Mesendoderm (in vitro differentiated cells): ENCODE measurements at regions not wholly inside any gene's neighbourhood (a gene's known extent, or its start where the extent isn't known, plus 50 kb on each side); places are given as distances from the start of the nearest gene placed in this dataset.

Experiments
- DNase-seq: peaks from one replicate; pipeline ENCODE4 v3.0.0; 2013
- H2AK5ac ChIP-seq: 2 replicates; pipeline ENCODE4 v1.6.1; 2013; ENCODE audit warnings: low read length, inconsistent platforms
- H2BK120ac ChIP-seq: 2 replicates; pipeline ENCODE4 v1.6.1; 2013; ENCODE audit warnings: low read depth, mild to moderate bottlenecking, low read length, moderate library complexity, mixed read lengths
- H2BK15ac ChIP-seq: replicated peaks from 2 replicates; pipeline ENCODE4 v1.6.1; 2013; ENCODE audit warnings: low read depth, mild to moderate bottlenecking, moderate library complexity
- H2BK5ac ChIP-seq: 2 replicates; pipeline ENCODE4 v1.6.1; 2013; ENCODE audit warnings: low read length, inconsistent platforms
- H3K18ac ChIP-seq: 2 replicates; pipeline ENCODE4 v1.6.1; 2013; ENCODE audit warnings: mild to moderate bottlenecking, low read length, mixed read lengths
- H3K23ac ChIP-seq: one replicate; pipeline ENCODE4 v1.6.1; 2013; ENCODE audit warnings: low read length
- H3K27ac ChIP-seq: 2 replicates; pipeline ENCODE4 v1.5.1; 2013; ENCODE audit warnings: low read depth, mild to moderate bottlenecking, inconsistent platforms, low read length, moderate library complexity
- H3K27me3 ChIP-seq: 2 replicates; pipeline ENCODE4 v1.6.1; 2013; ENCODE audit warnings: low read length, control low read depth, mild to moderate bottlenecking, inconsistent platforms; ENCODE audit not compliant: insufficient read depth, poor library complexity
- H3K36me3 ChIP-seq: 2 replicates; pipeline ENCODE4 v1.6.1; 2013; ENCODE audit warnings: low read length, inconsistent platforms; ENCODE audit not compliant: control insufficient read depth, insufficient read depth
- H3K4ac ChIP-seq: one replicate; pipeline ENCODE4 v1.6.1; 2013; ENCODE audit warnings: low read depth, mild to moderate bottlenecking, low read length, moderate library complexity
- H3K4me1 ChIP-seq: 2 replicates; pipeline ENCODE4 v1.6.1; 2013; ENCODE audit warnings: low read depth, low read length, inconsistent platforms; ENCODE audit not compliant: control insufficient read depth
- H3K4me2 ChIP-seq: 2 replicates; pipeline ENCODE4 v1.6.1; 2013; ENCODE audit warnings: low read length
- H3K4me3 ChIP-seq: 2 replicates; pipeline ENCODE4 v1.5.1; 2013; ENCODE audit warnings: mild to moderate bottlenecking, low read length
- H3K56ac ChIP-seq: one replicate; pipeline ENCODE4 v1.6.1; 2013; ENCODE audit warnings: low read length
- H3K79me1 ChIP-seq: 2 replicates; pipeline ENCODE4 v1.6.1; 2013; ENCODE audit warnings: low read length, inconsistent platforms
- H3K79me2 ChIP-seq: 2 replicates; pipeline ENCODE4 v1.6.1; 2013; ENCODE audit warnings: mild to moderate bottlenecking, low read length; ENCODE audit not compliant: control insufficient read depth, insufficient read depth
- H3K9ac ChIP-seq: 2 replicates; pipeline ENCODE4 v1.6.1; 2013; ENCODE audit warnings: low read length, inconsistent platforms
- H4K5ac ChIP-seq: one replicate; pipeline ENCODE4 v1.6.1; 2013; ENCODE audit warnings: low read length
- H4K8ac ChIP-seq: one replicate; pipeline ENCODE4 v1.6.1; 2013; ENCODE audit warnings: low read depth, mild to moderate bottlenecking, control low read depth, low read length, moderate library complexity
- WGBS: extraction: QIAGEN DNeasy Blood & Tissue Kit; methylation state at CpG from one replicate; pipeline ENCODE4 v1.1.7; 2013; ENCODE audit warnings: low lambda C conversion rate, missing lambda C conversion rate; ENCODE audit not compliant: insufficient coverage; ENCODE audit errors: extremely low coverage; 5-methylcytosine and 5-hydroxymethylcytosine counted together

DNA sequence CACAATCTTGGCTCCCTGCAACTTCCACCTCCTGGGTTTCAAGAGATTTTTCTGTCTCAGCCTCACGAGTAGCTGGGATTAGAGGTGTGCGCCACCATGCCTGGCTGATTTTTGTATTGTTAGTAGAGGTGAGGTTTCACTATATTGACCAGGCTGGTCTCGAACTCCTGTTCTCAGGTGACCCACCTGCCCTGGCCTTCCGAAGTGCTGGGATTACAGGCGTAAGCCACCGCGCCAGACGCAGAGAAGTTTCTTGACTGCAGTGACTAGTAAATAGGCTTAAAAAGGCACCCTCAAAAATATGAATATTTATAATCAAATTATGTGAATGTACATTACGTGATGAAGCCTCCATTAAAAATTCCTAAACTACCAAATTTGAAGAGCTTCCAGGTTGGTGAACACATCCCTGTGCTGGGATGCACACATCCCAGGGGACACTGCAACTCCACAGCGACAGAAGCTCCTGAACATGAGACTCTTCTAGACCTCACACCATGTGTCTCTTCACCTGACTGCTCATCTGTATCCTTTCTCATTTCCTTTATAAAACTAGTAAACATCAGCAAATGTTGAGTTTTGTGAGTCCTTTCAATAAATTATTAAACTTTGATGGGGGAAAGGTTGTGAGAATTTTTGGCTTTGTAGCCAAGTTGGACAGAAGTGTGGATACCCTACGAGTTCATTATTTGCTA lies 203.3 kb upstream of the SPOPL start:
- no peak overlapping the region for H4K8ac ChIP-seq
- no peak overlapping the region for H3K4ac ChIP-seq
- no peaks in the 10 kb centered on the region for H3K4me1 ChIP-seq
- no peaks in the 10 kb centered on the region for H3K27me3 ChIP-seq
- H3K23ac ChIP-seq = no peak overlapping the region
- DNase-seq = no peak
- no peak overlapping the region for H3K4me3 ChIP-seq
- H2BK15ac ChIP-seq = no peak overlapping the region
- H3K56ac ChIP-seq = no peak overlapping the region
- no peak overlapping the region for H3K27ac ChIP-seq
- H3K4me2 ChIP-seq = no peak overlapping the region
- no peaks in the 10 kb centered on the region for H3K79me2 ChIP-seq
- no peaks in the 10 kb centered on the region for H3K36me3 ChIP-seq
- H3K9ac ChIP-seq = no peak overlapping the region
- H2AK5ac ChIP-seq = no peak overlapping the region
- no peaks in the 10 kb centered on the region for H3K79me1 ChIP-seq
- no peak overlapping the region for H3K18ac ChIP-seq
- H4K5ac ChIP-seq = no peak overlapping the region
- WGBS = no CpG with 5 or more reads among the region's 11 CpGs
- no peak overlapping the region for H2BK5ac ChIP-seq
- no peak overlapping the region for H2BK120ac ChIP-seq

DNA sequence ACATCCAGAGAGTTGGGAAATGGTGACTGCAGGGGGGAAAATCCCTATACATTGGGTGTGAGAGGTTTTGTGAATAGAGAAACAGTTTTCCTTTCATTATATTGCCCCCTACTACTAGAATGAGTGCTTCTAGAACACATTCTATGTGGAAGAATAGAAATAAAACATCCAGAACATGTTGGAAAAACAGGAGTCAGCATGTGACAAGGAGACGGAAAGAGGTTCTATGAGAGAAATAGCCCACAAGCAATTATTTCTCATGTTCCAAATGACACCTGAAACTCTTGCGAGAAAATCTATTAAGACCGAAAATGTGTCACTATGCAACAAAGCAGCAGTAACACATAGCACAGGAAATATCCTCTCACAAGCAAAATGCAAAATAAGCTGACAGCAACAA lies 202.7 kb upstream of the SPOPL start:
- H4K5ac ChIP-seq = no peak overlapping the region
- H3K4me1 ChIP-seq = no peaks in the 10 kb centered on the region
- H2BK5ac ChIP-seq = no peak overlapping the region
- H3K23ac ChIP-seq = no peak overlapping the region
- no peak overlapping the region for H3K18ac ChIP-seq
- H3K4me3 ChIP-seq = no peak overlapping the region
- H2BK120ac ChIP-seq = no peak overlapping the region
- H2AK5ac ChIP-seq = no peak overlapping the region
- no peak overlapping the region for H3K4me2 ChIP-seq
- H3K36me3 ChIP-seq = no peaks in the 10 kb centered on the region
- H3K9ac ChIP-seq = no peak overlapping the region
- H3K27ac ChIP-seq = no peak overlapping the region
- no peak for DNase-seq
- H3K79me2 ChIP-seq = no peaks in the 10 kb centered on the region
- no peak overlapping the region for H2BK15ac ChIP-seq
- no peaks in the 10 kb centered on the region for H3K27me3 ChIP-seq
- WGBS = no CpG with 5 or more reads among the region's 3 CpGs
- no peak overlapping the region for H3K56ac ChIP-seq
- no peaks in the 10 kb centered on the region for H3K79me1 ChIP-seq
- no peak overlapping the region for H4K8ac ChIP-seq
- no peak overlapping the region for H3K4ac ChIP-seq

DNA sequence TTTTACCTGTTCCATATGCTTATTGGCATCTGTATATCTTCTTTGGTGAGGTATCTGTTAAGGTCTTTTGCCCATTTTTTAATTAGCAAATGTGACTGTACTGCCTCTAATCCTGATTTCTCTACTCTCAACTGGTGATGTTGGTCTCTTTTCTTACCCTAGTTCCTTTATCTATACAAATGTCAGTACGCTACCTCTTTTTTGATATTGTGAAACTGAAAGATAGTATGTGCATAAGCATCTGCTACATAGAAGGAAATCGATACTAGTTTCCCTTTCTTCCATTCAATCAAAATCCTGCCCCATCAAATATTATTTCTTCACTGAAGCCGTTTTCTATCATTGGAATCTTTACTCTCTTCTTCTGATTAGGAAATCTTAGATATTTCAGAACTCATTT lies 194.9 kb upstream of the SPOPL start:
- H2AK5ac ChIP-seq = no peak overlapping the region
- H3K36me3 ChIP-seq = no peaks in the 10 kb centered on the region
- H3K23ac ChIP-seq = no peak overlapping the region
- whole genome bisulfite sequencing = no CpG with 5 or more reads among the region's 3 CpGs
- H2BK5ac ChIP-seq = no peak overlapping the region
- H2BK15ac ChIP-seq = no peak overlapping the region
- no peak overlapping the region for H3K27ac ChIP-seq
- DNase-seq = no peak
- H4K8ac ChIP-seq = no peak overlapping the region
- no peak overlapping the region for H3K56ac ChIP-seq
- no peak overlapping the region for H3K4ac ChIP-seq
- H3K27me3 ChIP-seq = no peaks in the 10 kb centered on the region
- H3K79me1 ChIP-seq = no peaks in the 10 kb centered on the region
- H3K4me3 ChIP-seq = no peak overlapping the region
- H4K5ac ChIP-seq = no peak overlapping the region
- no peak overlapping the region for H2BK120ac ChIP-seq
- no peaks in the 10 kb centered on the region for H3K79me2 ChIP-seq
- H3K18ac ChIP-seq = no peak overlapping the region
- no peak overlapping the region for H3K9ac ChIP-seq
- no peaks in the 10 kb centered on the region for H3K4me1 ChIP-seq
- no peak overlapping the region for H3K4me2 ChIP-seq

DNA sequence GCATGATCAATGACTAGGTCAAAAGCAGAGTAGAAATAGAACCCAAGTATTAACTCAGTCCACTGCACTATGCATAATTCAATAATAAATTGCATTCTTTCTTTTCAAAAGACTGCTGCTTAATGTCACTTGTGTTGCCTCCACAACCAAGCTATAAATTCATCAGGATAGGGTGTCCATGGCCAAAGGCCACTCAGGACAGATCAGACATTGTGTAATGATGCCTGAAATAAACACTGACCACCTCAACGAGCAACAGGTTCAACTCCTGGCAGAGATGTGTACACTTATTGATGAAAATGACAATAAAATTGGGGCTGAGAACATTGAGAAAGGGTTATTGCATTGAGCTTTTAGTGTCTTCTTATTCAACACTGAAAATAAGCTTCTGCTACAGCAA lies 194.5 kb upstream of the SPOPL start:
- Histone ChIP-seq H3K27me3 (no peaks in the 10 kb centered on the region), H4K8ac (no peak overlapping the region), H3K79me2 (no peaks in the 10 kb centered on the region), H3K56ac (no peak overlapping the region), H2AK5ac (no peak overlapping the region), H3K79me1 (no peaks in the 10 kb centered on the region), H3K4me3 (no peak overlapping the region), H3K23ac (no peak overlapping the region), H2BK5ac (no peak overlapping the region), H3K4me1 (no peaks in the 10 kb centered on the region), H3K18ac (no peak overlapping the region), H4K5ac (no peak overlapping the region), H3K4me2 (no peak overlapping the region), H2BK15ac (no peak overlapping the region), H2BK120ac (no peak overlapping the region), H3K4ac (no peak overlapping the region), H3K36me3 (no peaks in the 10 kb centered on the region), H3K9ac (no peak overlapping the region), H3K27ac (no peak overlapping the region)
- DNase-seq = no peak
- no CpG with 5 or more reads among the region's 1 CpG for WGBS

DNA sequence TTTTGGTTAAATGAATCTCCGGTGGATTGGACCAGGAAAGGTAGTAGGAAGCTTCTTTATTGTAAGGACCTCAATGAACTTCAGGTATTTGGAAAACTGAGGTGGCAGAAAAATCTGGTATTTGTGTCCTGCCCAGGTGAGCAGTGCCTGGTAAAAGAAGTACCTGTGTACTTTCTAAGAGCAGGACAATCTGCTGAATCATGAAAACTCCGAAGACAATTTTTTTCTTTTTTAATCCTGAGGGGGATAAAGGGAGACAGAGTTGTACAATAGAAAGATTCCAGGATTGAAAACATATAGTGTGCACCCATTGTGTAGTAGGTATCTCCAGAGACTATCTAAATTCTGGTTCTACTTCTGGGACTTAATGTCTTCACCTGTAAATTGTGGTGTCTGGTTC lies 191.8 kb upstream of the SPOPL start:
- H3K79me1 ChIP-seq = no peaks in the 10 kb centered on the region
- H3K56ac ChIP-seq = no peak overlapping the region
- no peak overlapping the region for H3K4me2 ChIP-seq
- H4K5ac ChIP-seq = no peak overlapping the region
- peaks cover 4% of the 10 kb centered on the region for H3K4me1 ChIP-seq
- H2AK5ac ChIP-seq = no peak overlapping the region
- H3K27me3 ChIP-seq = no peaks in the 10 kb centered on the region
- H3K18ac ChIP-seq = no peak overlapping the region
- no peak overlapping the region for H3K9ac ChIP-seq
- no peak overlapping the region for H3K4ac ChIP-seq
- H3K79me2 ChIP-seq = no peaks in the 10 kb centered on the region
- no peaks in the 10 kb centered on the region for H3K36me3 ChIP-seq
- no peak overlapping the region for H3K4me3 ChIP-seq
- H3K27ac ChIP-seq = no peak overlapping the region
- no peak overlapping the region for H2BK15ac ChIP-seq
- no peak for DNase-seq
- H2BK120ac ChIP-seq = no peak overlapping the region
- no peak overlapping the region for H4K8ac ChIP-seq
- H2BK5ac ChIP-seq = no peak overlapping the region
- no peak overlapping the region for H3K23ac ChIP-seq
- no CpG with 5 or more reads among the region's 2 CpGs for WGBS

DNA sequence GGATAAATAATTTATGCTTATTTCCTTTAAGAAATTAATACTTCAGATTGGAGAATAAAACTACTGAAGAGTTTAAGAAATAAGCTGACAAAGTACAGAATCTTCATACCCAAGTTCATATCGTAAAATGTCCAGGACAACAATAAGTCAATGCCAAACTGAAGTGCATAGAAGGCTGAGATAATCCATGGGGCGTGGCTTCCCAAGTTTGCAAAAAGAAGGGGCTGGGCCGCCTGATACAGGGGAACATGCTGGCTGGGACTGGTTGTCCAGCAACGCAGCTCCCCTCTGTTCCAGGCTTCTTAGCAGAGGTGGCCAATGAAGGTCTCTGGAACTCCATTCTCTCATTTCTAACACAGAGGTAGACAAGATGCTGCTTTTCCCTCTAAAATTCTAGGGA lies 189.5 kb upstream of the SPOPL start:
- DNase-seq = no peak
- Histone ChIP-seq H3K27ac (no peak overlapping the region), H2BK15ac (no peak overlapping the region)

More for the DNA sequence above, 189.5 kb upstream of the SPOPL start:
- Histone ChIP-seq H3K4ac (no peak overlapping the region), H3K9ac (no peak overlapping the region), H3K23ac (no peak overlapping the region), H3K4me2 (no peak overlapping the region), H2BK5ac (no peak overlapping the region), H3K4me3 (no peak overlapping the region), H2AK5ac (no peak overlapping the region), H3K27me3 (no peaks in the 10 kb centered on the region), H3K4me1 (peaks cover 4% of the 10 kb centered on the region), H3K18ac (no peak overlapping the region), H3K56ac (no peak overlapping the region), H2BK120ac (no peak overlapping the region), H3K36me3 (no peaks in the 10 kb centered on the region), H3K79me2 (no peaks in the 10 kb centered on the region), H4K5ac (no peak overlapping the region), H3K79me1 (no peaks in the 10 kb centered on the region), H4K8ac (no peak overlapping the region)
- WGBS = no CpG with 5 or more reads among the region's 4 CpGs
